A549 (cell line): ENCODE measurements at regions not wholly inside any gene's neighbourhood (a gene's known extent, or its start where the extent isn't known, plus 50 kb on each side); places are given as distances from the start of the nearest gene placed in this dataset.

Source experiments
- ATAC-seq, 2 experiments: fragments of 200-7000 bp in 1 of 2; fragments of >200 bp in 1 of 2; cut with Nextera tagmentation in 1 of 2; cut with Tn5 transposase in 1 of 2; 3 replicates each; pipeline versions ENCODE4 v1.8.0 to v1.9.1; 2018 to 2020; ENCODE audit warnings: mild to moderate bottlenecking in 1 of 2, moderate library complexity in 1 of 2
- CTCF ChIA-PET: fragments of 300-600 bp; sonication (Branson Sonifier 250); formaldehyde crosslinking; extraction: SDS; loops from one replicate; lab custom pipeline; 2021; ENCODE audit warnings: antibody characterized with exemption, inconsistent platforms; lab: Yijun Ruan, JAX
- POLR2A ChIA-PET: fragments of 350-600 bp; formaldehyde crosslinking; extraction: SDS; loops from one replicate; lab custom pipeline; 2021; ENCODE audit warnings: antibody characterized with exemption, inconsistent platforms; lab: Yijun Ruan, JAX
- DNase-seq, 2 experiments: peaks; one replicate each; pipeline versions ENCODE4 v3.0.0 to v3.0.0-alpha.2; 2011 to 2016; ENCODE audit warnings: low read depth in 1 of 2, low spot score in 1 of 2
- FAIRE-seq: peaks from 2 replicates; lab custom pipeline; 2011; peaks lifted over from hg19 to GRCh38; lab: Jason Lieb, UNC
- H3K27ac ChIP-seq, 2 experiments: fragments of >200 bp; sonication (Bioruptor Twin); formaldehyde crosslinking; 3 replicates each; pipeline ENCODE4 v1.5.1; 2016 to 2017
- H3K4me1 ChIP-seq: fragments of >200 bp; sonication (Bioruptor Twin); formaldehyde crosslinking; 3 replicates; pipeline ENCODE4 v1.6.1; 2016
- H3K4me2 ChIP-seq: fragments of >200 bp; sonication (Bioruptor Twin); formaldehyde crosslinking; 3 replicates; pipeline ENCODE4 v1.6.1; 2016
- H3K4me3 ChIP-seq: fragments of >200 bp; sonication (Bioruptor Twin); formaldehyde crosslinking; 3 replicates; pipeline ENCODE4 v1.5.1; 2016
- H3K9me3 ChIP-seq: fragments of >200 bp; sonication (Bioruptor Twin); formaldehyde crosslinking; 3 replicates; pipeline ENCODE4 v1.6.1; 2016
- ATOH8 ChIP-seq: fragments of 250-450 bp; sonication (Bioruptor Pico); IDR thresholded peaks from 2 replicates; pipeline ENCODE4 v1.5.0; 2020; ENCODE audit warnings: low read depth, mild to moderate bottlenecking, moderate library complexity
- CEBPB ChIP-seq, 2 experiments: fragments of >200 bp in 1 of 2; sonication (Bioruptor Twin) in 1 of 2; formaldehyde crosslinking in 1 of 2; IDR thresholded peaks; 2 replicates each; pipeline ENCODE4 v1.6.1; 2012 to 2016
- E2F6 ChIP-seq: IDR thresholded peaks from 2 replicates; pipeline ENCODE4 v1.6.1; 2012; ENCODE audit warnings: low read depth, borderline replicate concordance
- EHMT2 ChIP-seq: fragments of 200-600 bp; sonication (generic); IDR thresholded peaks from 2 replicates; pipeline ENCODE4 v1.6.1; 2016; ENCODE audit warnings: antibody characterized with exemption, low read depth, mild to moderate bottlenecking, moderate library complexity
- EP300 ChIP-seq, 2 experiments: fragments of >200 bp; sonication (Bioruptor Twin); formaldehyde crosslinking; IDR thresholded peaks; 2 replicates in 1 of 2; 3 replicates in 1 of 2; pipeline ENCODE4 v1.6.1; 2016 to 2017
- ESRRA ChIP-seq: fragments of 150-350 bp; IDR thresholded peaks from 2 replicates; pipeline ENCODE4 v1.6.1; 2014; ENCODE audit warnings: mild to moderate bottlenecking, low read length, borderline replicate concordance
- FOSB ChIP-seq: fragments of 250-450 bp; sonication (Bioruptor Pico); IDR thresholded peaks from 2 replicates; pipeline ENCODE4 v1.5.0; 2020; ENCODE audit warnings: mild to moderate bottlenecking, moderate library complexity
- FOSL2 ChIP-seq, 2 experiments: fragments of 450-650 bp in 1 of 2; fragments of >200 bp in 1 of 2; sonication (Bioruptor Twin) in 1 of 2; formaldehyde crosslinking; IDR thresholded peaks; 2 replicates each; pipeline versions ENCODE4 v1.5.0 to v1.6.1; 2016 to 2020; ENCODE audit warnings: mild to moderate bottlenecking in 1 of 2, moderate library complexity in 1 of 2
- FOXS1 ChIP-seq: fragments of 250-450 bp; sonication (Bioruptor Pico); IDR thresholded peaks from 2 replicates; pipeline ENCODE4 v1.5.0; 2020; ENCODE audit warnings: mild to moderate bottlenecking, moderate library complexity
- GATA3 ChIP-seq: IDR thresholded peaks from 2 replicates; pipeline ENCODE4 v1.6.1; 2012; ENCODE audit warnings: borderline replicate concordance
- HDAC2 ChIP-seq: fragments of 200-600 bp; sonication (generic); IDR thresholded peaks from 2 replicates; pipeline ENCODE4 v1.6.1; 2016
- HEYL ChIP-seq: fragments of 250-450 bp; sonication (Bioruptor Pico); IDR thresholded peaks from 2 replicates; pipeline ENCODE4 v1.8.0; 2021; ENCODE audit warnings: mild to moderate bottlenecking, moderate library complexity
- JUNB ChIP-seq: fragments of >200 bp; sonication (Bioruptor Twin); formaldehyde crosslinking; IDR thresholded peaks from 2 replicates; pipeline ENCODE4 v1.6.1; 2016
- KDM5A ChIP-seq: fragments of 200-600 bp; sonication (generic); IDR thresholded peaks from 2 replicates; pipeline ENCODE4 v1.6.1; 2016; ENCODE audit warnings: antibody characterized with exemption, mild to moderate bottlenecking
- MAFK ChIP-seq: fragments of 450-650 bp; IDR thresholded peaks from 2 replicates; pipeline ENCODE4 v1.6.1; 2014; ENCODE audit not compliant: partially characterized antibody
- MAZ ChIP-seq: fragments of 150-350 bp; IDR thresholded peaks from 2 replicates; pipeline ENCODE4 v1.6.1; 2014; ENCODE audit warnings: antibody characterized with exemption, low read depth, low read length, borderline replicate concordance
- NFE2L2 ChIP-seq: fragments of 150-350 bp; conservative IDR thresholded peaks from 2 replicates; pipeline ENCODE4 v1.6.1; 2014; ENCODE audit warnings: low read length
- PHF8 ChIP-seq: fragments of 200-600 bp; sonication (generic); IDR thresholded peaks from 2 replicates; pipeline ENCODE4 v1.6.1; 2016; ENCODE audit warnings: low read depth, mild to moderate bottlenecking, antibody characterized with exemption, moderate library complexity, borderline replicate concordance
- RARB ChIP-seq: fragments of 250-450 bp; sonication (Bioruptor Pico); IDR thresholded peaks from 2 replicates; pipeline ENCODE4 v1.8.0; 2021; ENCODE audit warnings: mild to moderate bottlenecking, moderate library complexity
- REST ChIP-seq: fragments of 200-600 bp; sonication (generic); IDR thresholded peaks from 2 replicates; pipeline ENCODE4 v1.6.1; 2016; ENCODE audit warnings: antibody characterized with exemption, mild to moderate bottlenecking, moderate library complexity
- SMC3 ChIP-seq: fragments of >200 bp; sonication (Bioruptor Twin); formaldehyde crosslinking; IDR thresholded peaks from 3 replicates; pipeline ENCODE4 v1.6.1; 2018; ENCODE audit warnings: inconsistent platforms
- SREBF2 ChIP-seq: fragments of 450-650 bp; IDR thresholded peaks from 2 replicates; pipeline ENCODE4 v1.6.1; 2014; ENCODE audit warnings: mild to moderate bottlenecking, moderate library complexity
- ZFP36 ChIP-seq: fragments of 450-650 bp; IDR thresholded peaks from 2 replicates; pipeline ENCODE4 v1.6.1; 2014; ENCODE audit warnings: borderline replicate concordance; ENCODE audit not compliant: partially characterized antibody
- ZNF302 ChIP-seq: fragments of 250-450 bp; sonication (Bioruptor Pico); IDR thresholded peaks from 2 replicates; pipeline ENCODE4 v1.9.0; 2021; ENCODE audit warnings: inconsistent platforms, mild to moderate bottlenecking, moderate library complexity
- ZSCAN20 ChIP-seq: fragments of 250-450 bp; sonication (Bioruptor Pico); IDR thresholded peaks from 2 replicates; pipeline ENCODE4 v1.8.0; 2022; ENCODE audit warnings: mild to moderate bottlenecking, moderate library complexity
- WGBS: methylation state at CpG from one replicate; pipeline ENCODE4 v1.1.6; 2017; ENCODE audit errors: missing lambda C conversion rate; 5-methylcytosine and 5-hydroxymethylcytosine counted together

GRCh38 chr13:105048677-105049076 is 1486.8 kb downstream of the EFNB2 start:
- Histone ChIP-seq H3K4me2 (no peak overlapping the region), H3K27ac (no peak overlapping the region), H3K4me3 (no peak overlapping the region), H3K9me3 (no peaks in the 10 kb centered on the region), H3K4me1 (no peaks in the 10 kb centered on the region)
- CTCF ChIA-PET, result no interaction called here
- ATAC-seq (no peak), DNase-seq (no peak), FAIRE-seq (no peak)
- 7% methylated on average over 1 of the region's 1 CpG for WGBS
- TF ChIP-seq FOSB (CRISPR knock-in tag) (no peak), GATA3 (no peak), ZSCAN20 (CRISPR knock-in tag) (no peak), FOSL2 (IDR thresholded peaks at IDR 0.05) (no peak), FOSL2 (CRISPR knock-in tag; IDR thresholded peaks at IDR 0.05) (no peak)
- POLR2A ChIA-PET, result no interaction called here

- ATAC-seq, result no peak
- Histone ChIP-seq H3K27ac (no peak overlapping the region), H3K4me3 (no peak overlapping the region), H3K4me1 (no peaks in the 10 kb centered on the region), H3K9me3 (no peaks in the 10 kb centered on the region), H3K4me2 (no peak overlapping the region)
- CTCF ChIA-PET, result no interaction called here
- no peak for DNase-seq
- FAIRE-seq, result no peak
- 0% methylated on average over 3 of the region's 3 CpGs for WGBS
- POLR2A ChIA-PET, result no interaction called here
- TF ChIP-seq GATA3, result no peak
- no peak for TF ChIP-seq FOSB (CRISPR knock-in tag)
- no peak for TF ChIP-seq MAFK
- no peak for TF ChIP-seq ZSCAN20 (CRISPR knock-in tag)
- no peak for TF ChIP-seq ESRRA
- TF ChIP-seq HEYL (CRISPR knock-in tag), result no peak
- no peak for TF ChIP-seq E2F6
- no peak for TF ChIP-seq FOXS1 (CRISPR knock-in tag)
These were observed 1487.7 kb downstream of the EFNB2 start for GRCh38 chr13:105047676-105048295.

GRCh38 chr13:105037110-105037509 is 1498.4 kb downstream of the EFNB2 start:
- H3K27ac ChIP-seq, result no peak overlapping the region
- no peaks in the 10 kb centered on the region for H3K9me3 ChIP-seq
- no peak overlapping the region for H3K4me2 ChIP-seq
- no peaks in the 10 kb centered on the region for H3K4me1 ChIP-seq
- POLR2A ChIA-PET, result no interaction called here
- ATAC-seq (no peak), FAIRE-seq (no peak), DNase-seq (no peak)
- 9% methylated on average over 2 of the region's 2 CpGs for WGBS
- H3K4me3 ChIP-seq, result no peak overlapping the region
- CTCF ChIA-PET, result no interaction called here
- TF ChIP-seq E2F6, result no peak
- TF ChIP-seq ZNF302 (CRISPR knock-in tag), result no peak
- TF ChIP-seq FOXS1 (CRISPR knock-in tag), result no peak
- TF ChIP-seq MAZ, result no peak
- no peak for TF ChIP-seq SREBF2
- no peak for TF ChIP-seq FOSB (CRISPR knock-in tag)
- TF ChIP-seq ZFP36, result no peak
- no peak for TF ChIP-seq REST
- TF ChIP-seq CEBPB (IDR thresholded peaks at IDR 0.05), result no peak
- no peak for TF ChIP-seq GATA3
- TF ChIP-seq SMC3, result no peak
- no peak for TF ChIP-seq ATOH8
- TF ChIP-seq HDAC2, result no peak
- no peak for TF ChIP-seq KDM5A
- no peak for TF ChIP-seq RARB (CRISPR knock-in tag)
- no peak for TF ChIP-seq JUNB
- TF ChIP-seq EHMT2, result no peak
- TF ChIP-seq NFE2L2, result no peak
- no peak for TF ChIP-seq PHF8
- no peak for TF ChIP-seq EP300 (IDR thresholded peaks at IDR 0.05)
